ENCODE measurements at regions not wholly inside any gene's neighbourhood (a gene's known extent, or its start where the extent isn't known, plus 50 kb on each side); places are given as distances from the start of the nearest gene placed in this dataset.
"Not testable (repeated sequence)": the region's sequence is repeated elsewhere in the genome, so short reads cannot be mapped to it uniquely, and the experiment has no call there.

DNA sequence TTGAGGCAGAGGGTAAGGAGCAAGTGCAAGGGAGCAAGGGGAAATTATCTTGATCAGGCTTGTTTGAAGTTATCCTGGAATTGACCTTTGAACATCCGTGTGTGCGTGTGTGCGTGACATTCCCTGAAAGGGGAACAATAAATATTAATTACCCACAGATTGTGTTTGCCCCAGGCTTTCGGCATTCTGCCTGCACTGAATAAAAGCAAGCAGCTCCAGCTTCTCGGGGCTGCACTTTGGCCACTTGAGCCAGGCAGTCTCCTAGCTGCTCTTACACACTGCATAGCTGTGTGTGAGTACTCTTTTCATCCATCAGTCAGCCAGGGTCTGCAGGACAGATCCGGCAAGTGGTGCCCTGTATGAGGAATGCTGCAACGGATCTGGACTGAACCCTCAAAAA, 107.7 kb upstream of the BTN3A2 start:
- no peak for DNase-seq (ENCODE audit: extremely low read depth, low read depth, low spot score)

DNA sequence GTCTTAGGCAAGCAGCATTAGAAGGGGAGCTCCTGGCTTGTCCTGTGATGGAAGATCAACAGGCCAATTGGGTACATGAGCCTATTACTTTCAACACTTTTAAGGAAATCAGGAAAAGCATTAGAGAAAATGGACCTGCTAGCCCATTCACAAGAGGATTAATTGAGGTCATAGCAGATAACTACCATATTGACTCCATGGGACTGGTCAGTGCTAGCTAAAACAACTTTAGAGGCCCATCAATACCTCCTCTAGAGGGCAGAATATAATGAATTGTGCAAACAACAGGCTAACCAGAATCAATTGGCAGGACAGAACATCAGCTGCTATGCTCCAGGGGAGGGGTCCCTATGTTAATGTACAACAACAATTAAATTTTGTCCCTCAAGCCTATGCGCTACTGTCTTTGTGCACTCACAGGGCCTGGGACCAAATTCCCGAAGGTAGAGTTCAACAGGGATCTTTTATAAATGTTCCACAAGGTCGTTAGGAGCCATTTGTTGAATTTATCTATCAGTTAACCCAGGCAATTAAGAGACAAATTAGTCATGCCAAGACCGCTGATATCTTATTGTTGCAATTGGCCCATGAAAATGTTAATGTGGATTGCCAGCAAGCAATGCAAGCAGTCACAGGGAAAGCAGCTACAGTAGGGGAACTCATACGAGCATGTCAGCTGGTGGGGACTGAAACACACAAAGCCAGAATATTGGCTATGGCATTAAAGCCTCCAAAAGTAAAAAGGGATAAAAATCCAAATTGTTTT, 106.6 kb upstream of the BTN3A2 start:
- DNase-seq (ENCODE audit: extremely low read depth, low read depth, low spot score) = no peak

DNA sequence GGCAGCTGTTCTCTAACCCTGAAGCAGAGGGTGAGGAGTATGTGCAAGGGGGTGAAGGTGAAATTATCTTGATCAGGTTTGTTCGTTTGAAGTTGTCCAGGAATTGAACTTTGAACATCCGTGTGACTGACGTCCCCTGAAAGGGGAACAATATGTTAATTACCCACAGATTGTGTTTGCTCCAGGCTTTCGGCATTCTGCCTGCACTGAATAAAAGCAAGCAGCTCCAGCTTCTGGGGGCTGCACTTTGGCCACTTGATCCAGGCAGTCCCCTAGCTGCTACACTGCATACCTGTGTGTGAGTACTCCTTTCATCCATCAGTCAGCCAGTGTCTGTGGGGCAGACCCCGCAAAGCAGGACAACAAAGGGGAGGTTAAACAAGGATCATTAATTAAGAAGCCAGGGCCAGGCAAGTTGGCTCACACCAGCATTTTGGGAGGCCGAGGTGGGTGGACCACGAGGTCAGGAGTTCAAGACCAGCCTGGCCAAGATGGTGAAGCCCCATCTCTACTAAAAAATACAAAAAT, 104.8 kb upstream of the BTN3A2 start:
- DNase-seq (ENCODE audit: extremely low read depth, low read depth, low spot score) = no peak

DNA sequence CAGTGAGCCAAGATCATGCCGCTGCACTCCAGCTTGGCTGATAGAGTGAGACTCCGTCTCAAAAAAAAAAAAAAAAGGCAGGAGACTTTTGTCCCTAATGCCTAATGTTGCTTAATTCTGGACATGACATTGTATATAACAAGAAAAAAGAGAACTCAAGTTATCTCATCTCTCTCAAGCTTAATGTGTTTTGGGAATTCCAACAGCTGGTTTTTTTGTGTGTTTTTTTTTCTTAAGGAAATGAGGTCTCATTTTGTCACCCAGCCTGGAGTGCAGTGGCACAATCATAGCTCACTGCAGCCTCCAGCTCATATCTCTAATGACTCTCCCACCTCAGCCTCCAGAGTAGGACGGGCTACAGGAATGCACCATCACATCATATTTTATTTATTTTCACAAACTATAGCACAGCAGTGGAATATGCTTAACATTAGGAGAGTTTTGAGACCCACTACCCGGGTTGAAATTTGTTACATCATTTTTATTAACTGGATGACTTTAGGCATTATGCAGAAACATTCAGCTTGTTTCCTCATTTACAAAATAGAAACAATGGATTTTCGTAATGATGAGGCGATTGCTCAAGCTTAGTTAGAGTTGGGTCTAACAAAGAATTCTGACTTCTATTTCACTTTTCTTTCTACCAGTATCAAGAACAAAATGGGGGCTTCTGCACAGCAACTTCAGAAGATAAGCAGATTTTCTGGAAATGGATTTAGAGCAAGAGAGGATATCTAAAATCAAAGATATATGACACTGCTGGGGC, 104.1 kb upstream of the BTN3A2 start:
- no peak for DNase-seq (ENCODE audit: extremely low read depth, low read depth, low spot score)

DNA sequence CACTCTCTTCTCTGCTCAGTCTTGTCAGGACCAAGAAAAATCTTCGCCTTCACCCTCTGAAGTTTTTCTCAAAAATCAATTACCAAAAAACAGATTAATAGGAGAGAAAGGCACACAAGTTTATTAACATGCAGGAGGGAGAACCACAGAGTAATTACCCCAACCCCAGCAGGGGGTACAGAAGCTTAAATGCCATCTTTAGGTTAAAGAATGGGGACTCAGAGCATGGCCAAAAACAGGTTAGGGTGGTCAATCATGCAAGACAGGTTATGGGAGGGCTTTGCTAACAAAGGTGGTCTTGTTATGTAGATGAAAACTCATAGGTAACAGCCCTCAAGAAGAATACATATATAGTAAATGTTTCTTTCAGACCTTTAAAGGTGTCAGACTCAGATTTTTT, 100.5 kb upstream of the BTN3A2 start:
- DNase-seq (ENCODE audit: extremely low read depth, low read depth, low spot score) = no peak

DNA sequence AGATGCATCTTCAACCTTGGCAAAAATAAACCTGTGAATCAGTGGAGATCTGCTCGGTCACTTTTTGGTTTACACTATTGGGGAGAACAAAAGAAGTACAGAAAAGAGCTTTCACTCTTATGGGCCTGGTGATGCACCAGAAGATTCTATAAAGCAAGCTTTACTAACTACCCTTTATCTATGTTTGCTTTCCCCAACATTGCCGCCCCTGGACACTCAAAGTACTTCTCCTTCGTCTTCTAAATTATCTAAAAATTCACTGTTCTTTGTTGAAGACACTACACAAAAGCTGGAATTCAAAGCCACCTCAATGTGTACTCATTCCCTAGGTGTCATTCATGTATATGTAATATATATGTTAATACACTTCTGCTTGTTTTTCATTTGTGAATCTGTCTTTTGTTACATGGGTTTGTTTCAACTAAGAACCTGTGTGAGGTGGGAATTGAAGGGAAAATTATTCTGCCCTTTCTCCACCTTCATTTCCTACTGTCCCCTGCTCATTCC, 97.9 kb upstream of the BTN3A2 start:
- no peak for DNase-seq (ENCODE audit: extremely low read depth, low read depth, low spot score)

DNA sequence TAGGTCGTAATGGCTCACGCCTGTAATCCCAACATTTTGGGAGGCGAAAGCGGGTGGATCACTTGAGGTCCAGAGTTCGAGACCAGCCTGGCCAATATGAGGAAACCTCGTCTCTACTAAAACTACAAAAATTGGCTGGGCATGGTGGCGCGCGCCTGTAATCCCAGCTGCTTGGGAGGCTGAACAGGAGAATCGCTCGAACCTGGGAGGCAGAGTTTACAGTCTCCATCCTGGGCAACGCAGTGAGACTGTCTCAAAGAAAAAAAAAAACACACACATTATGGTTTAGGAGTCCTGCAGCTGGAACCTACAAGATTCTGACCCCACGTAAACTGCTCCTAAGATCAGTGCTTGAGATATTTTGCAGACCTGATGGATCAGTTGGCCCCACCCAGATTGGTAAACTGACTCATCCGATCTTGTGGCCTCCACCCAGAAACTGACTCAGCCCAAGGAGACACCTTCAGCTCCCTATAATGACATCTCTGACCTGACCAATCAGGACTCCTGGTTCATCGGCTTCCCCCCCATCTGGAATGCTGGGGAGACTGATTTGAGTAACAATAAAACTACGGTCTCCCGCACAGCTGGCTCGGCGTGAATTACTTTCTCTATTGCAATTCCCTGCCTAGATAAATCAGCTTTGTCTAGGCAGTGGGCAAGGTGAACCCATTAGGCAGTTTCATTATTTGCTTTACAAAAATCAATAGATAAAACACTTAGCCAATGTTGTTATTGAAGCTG, 96.2 kb upstream of the BTN3A2 start:
- no peak for DNase-seq (ENCODE audit: extremely low read depth, low read depth, low spot score)

DNA sequence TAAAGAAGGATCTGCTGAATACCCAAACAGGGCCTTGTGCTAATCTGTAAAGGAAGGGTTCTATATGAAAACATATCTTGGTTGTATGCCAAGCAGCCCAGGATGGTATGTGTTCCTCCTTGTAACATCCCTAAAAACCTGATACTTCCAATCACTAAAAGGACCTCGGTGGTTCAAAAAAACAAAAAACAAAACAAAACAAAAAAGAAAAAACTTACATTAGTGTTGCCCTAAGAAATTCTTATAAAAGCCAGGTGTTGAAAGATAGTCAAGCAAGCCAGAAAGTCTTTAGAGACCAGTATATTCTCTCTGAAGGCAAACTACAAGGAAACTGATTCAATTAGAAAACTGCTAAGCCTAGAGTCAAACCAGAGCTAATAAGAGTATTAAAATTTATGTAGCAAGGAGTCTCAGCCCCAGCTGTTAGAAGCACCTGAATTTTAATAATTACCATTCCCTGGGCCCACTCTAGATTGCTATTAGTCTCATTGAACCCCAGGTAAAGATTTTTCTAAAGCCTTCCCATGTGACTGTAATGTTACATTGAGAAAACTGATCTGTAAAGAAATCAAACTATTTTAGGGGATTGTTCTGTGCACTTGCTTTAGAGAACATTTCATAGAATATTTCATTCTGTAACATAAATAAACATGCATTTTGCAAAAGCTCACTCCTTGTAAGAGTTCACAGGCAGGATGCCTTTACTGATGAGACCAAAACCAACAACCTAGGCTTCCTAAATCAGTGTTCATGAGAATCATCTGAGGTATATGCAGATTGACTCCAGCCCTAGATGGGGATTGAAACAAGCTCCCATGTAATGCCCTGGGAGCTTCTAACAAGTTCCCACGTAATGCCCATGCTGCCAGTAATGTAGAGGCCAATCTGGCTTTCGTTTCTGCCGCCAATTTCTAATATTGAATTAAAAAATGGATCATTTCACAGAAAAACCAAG, 95.2 kb upstream of the BTN3A2 start:
- DNase-seq (ENCODE audit: extremely low read depth, low read depth, low spot score) = no peak

DNA sequence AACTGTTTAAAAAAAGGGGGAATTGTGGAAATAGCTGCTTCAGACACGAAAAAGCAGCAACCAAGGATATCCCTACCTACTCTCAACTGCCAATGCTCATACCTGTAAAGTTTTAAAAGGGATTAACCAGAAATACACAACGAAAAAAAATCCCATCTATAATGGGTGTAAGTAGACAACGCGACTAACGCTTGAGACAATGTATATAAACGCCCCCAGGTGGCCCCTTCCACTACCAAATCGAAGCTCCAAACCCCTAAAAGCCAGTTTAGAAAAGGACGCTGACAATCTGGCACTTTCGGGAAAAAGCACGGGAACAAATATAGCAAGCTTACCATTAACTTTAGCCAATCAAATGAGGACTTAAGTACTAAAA, 94.5 kb upstream of the BTN3A2 start:
- DNase-seq (ENCODE audit: extremely low read depth, low read depth, low spot score) = no peak

DNA sequence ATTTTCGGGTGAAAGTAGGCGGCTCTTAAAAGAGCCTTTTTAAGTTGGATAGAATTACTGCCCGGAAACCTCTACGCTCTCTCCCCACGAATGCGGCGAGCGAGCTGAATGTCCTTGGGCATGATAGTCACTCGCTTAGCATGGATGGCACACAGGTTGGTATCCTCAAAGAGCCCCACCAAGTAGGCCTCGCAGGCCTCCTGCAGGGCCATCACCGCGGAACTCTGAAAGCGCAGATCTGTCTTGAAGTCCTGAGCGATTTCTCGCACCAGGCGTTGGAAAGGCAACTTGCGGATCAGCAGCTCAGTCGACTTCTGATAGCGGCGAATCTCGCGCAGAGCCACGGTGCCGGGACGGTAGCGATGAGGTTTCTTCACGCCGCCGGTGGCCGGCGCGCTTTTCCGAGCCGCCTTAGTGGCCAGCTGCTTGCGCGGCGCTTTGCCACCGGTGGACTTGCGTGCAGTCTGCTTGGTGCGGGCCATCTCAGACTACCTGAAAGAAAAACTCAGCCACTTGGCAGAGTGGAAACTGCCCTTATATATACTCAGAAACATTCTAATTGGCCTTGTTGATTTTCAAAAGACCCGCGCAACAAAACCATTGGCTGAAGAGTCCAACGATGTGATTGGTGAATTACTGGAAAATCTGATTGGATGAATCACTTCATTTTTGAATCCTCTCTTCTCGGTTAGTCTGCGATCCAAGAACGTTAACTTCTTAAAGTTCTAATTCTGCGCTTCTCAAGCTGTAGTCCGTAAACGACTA, 93.9 kb upstream of the BTN3A2 start:
- DNase-seq (ENCODE audit: extremely low read depth, low read depth, low spot score) = no peak

DNA sequence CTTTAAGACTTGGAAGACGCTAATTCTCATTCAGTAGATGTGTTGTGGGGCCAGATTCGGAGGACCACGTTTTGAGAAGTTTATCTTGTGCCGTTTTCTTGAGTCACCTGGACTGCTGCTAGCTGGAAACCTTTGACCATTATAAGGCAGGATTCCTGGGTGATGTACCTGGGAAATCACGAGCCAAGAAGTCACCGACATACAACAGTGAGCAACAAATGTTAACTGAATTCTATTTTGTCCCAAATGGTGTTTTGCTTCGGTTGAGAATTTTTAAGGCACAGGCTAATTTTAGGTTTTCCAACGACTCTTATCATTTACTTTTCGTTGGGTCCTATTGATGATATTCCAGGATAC, 93.4 kb upstream of the BTN3A2 start:
- no peak for DNase-seq (ENCODE audit: extremely low read depth, low read depth, low spot score)

DNA sequence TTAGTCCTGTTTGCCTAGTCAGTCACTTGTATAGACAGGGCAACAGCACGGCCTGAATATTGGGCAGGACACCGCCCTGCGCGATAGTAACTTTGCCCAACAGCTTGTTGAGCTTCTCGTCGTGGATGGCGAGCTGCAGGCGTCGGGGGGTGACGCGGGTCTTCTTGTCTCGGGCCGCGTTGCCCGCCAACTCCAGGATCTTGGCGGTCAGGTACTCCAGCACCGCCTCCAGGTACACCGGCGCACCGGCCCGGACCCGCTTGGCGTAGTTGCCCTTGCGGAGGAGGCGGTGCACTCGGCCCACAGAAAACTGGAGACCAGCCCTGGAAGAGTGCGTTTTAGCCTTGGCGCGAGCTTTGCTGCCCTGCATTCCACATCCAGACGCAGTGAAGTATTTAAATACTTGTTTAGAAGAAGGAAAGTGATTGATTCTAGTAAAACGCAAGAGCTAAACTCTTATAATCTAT, 92.8 kb upstream of the BTN3A2 start:
- no peak for DNase-seq (ENCODE audit: extremely low read depth, low read depth, low spot score)

DNA sequence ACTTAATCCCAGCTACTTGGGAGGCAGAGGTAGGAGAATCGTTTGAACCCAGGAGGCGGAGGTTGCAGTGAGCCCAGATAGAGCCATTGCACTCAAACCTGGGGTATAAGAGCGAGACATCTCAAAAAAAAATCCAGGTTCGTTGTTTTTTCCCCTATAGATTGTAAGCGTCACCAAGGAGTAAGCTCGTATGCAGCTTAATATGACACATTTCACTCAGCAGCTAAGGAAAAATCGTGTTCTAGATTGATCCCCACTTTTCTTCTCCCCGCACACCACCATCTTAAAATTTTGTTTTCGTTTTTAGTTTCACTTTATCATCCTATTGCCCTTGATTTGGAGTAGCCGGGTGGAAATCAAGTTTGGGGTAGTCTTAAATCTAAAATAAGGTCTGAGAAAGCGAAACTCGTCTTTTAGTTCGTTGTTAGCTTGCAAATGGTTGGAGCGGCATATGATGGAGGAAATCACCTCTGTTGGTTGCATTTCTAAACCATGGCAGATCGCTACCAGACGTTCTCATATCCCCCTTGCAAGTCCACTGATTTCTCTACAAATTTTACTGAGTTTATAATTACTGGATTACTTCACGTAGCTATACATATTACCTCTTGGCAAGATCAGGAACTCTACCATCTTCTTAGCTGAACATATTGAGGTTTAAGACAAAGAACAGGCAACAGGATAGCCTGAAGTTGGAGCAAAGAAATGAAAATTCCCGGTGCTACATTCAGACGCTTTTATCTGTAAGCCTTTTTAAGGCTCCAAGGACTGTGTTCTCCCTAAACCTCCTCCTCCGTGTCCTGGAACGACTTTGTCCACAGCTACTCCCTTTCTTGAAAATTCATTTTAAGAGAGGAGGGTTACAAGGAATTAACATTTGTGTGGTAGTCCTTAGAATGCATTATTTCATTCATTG, 91.1 kb upstream of the BTN3A2 start:
- DNase-seq (ENCODE audit: extremely low read depth, low read depth, low spot score) = no peak

DNA sequence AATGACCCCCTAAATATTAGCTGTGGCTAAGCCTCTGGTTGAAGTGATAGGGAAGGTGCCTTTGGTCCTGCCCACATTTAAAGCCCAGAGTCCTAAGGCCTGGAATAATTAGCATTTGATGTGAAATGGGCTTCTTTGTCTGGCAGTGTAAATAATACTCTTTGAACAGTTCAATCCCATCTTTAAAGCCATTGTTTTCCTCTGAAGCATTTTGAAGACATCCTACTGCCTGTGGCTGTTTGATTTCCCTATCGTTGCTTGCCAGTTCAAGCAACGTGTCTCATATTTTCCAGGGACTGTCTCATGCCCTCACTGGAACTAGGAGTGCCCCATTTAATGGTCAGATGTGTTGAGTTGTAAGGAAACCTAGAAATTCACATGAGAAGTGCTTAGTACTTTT, 89.3 kb upstream of the BTN3A2 start:
- DNase-seq (ENCODE audit: extremely low read depth, low read depth, low spot score) = no peak

DNA sequence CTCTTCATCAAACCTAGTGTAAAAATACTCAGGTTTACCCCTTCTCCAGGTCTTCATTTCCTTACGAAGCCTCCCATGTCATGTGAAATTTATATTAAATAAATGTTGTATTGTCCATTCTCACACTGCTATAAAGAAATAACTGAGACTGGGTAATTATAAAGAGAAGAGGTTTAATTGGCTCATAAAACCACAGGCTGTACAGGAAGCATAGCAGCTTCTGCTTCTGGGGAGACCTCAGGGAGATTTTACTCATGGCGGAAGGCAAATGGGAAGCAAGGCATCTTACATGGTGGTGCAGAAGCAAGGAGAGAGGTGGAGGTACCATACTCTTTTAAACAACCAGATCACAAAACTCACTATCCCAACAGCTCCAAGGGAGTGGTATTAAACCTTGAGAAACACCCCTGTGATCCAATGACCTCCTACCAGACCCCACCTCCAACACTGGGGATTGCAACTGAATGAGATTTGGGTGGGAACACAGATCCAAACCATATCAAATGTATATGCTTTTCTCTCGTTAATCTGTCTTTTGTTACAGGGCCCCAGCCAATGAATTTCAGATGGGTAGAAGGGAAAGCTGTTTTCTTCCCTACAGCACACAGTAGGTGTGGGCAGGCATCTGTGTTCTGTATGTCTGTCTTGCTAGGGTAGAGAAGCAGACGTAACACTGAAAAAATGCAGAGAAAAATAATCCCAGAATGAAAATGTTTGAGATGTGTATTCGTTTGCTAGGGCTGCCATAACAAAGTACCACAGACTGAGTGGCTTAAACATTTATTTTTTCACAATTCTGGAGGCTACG, 88.0 kb upstream of the BTN3A2 start:
- DNase-seq (ENCODE audit: extremely low read depth, low read depth, low spot score) = no peak

DNA sequence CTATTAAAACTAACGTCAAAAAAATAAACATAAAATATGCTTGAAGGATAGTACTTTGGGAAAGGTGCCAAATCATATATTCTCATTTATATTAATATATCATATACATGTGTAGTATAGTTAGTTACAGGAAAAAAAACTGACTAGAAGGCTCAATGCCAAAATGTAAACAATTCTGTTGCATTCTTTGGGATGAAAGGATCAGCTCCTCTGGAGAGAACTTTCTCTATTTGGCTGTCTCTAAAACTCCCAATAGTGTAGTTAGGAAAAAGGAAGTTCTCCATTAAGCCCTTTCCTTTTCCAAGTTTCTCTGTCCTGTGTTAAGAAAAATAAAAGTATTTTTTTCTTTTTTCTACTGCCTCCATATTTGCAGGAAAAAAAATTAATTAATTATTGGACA, 86.5 kb upstream of the BTN3A2 start:
- DNase-seq (ENCODE audit: extremely low read depth, low read depth, low spot score) = no peak

DNA sequence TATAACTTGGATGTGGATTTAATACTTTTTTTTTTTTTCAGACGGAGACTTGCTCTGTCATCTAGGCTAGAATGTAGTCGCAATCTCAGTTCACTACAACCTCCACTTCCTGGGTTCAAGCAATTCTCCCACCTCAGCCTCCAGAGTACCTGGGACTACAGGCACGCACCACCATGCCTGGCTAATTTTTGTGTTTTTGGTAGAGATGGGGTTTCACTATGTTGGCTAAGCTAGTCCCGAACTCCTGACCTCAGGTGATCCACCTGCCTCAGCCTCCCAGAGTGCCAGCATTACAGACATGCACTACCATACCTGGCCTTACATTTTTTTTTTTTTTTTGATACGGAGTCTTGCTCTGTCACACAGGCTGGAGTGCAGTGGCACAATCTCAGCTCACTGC, 85.6 kb upstream of the BTN3A2 start:
- not testable (repeated sequence) for DNase-seq (ENCODE audit: extremely low read depth, low read depth, low spot score)

DNA sequence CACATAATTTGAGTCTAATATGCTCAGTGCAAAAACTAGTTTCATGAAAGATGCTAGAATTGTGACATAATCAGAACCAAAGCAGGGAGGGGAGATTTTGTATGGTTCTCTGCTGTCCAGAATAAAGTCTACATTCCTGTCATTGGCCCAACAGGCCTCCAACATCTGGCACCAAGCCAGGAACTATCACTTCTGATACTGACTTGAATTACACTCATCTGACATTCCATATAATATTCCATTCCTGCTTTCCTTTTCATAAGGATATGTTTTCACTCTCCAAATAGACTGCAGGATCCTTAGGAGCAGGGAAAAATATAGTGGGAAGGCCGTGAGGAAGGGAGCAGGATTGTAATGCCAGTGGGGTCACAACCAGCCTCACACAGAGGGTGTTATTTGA, 84.6 kb upstream of the BTN3A2 start:
- no peak for DNase-seq (ENCODE audit: extremely low read depth, low read depth, low spot score)
